NCI-H2196 treated with DMSO at 0.1 percent for 48 hours (cell line): ENCODE measurements at regions not wholly inside any gene's neighbourhood (a gene's known extent, or its start where the extent isn't known, plus 50 kb on each side); places are given as distances from the start of the nearest gene placed in this dataset.

ENCODE experiments used
- DNase-seq: peaks from one replicate; lab custom pipeline; 2025; ENCODE audit not compliant: unreplicated experiment; lab: John Stamatoyannopoulos, UW

- no peak for DNase-seq
These were observed 57.4 kb upstream of the DMRTA1 start for GRCh38 chr9:22389271-22389670.

- no peak for DNase-seq
These were observed 54.1 kb upstream of the DMRTA1 start for GRCh38 chr9:22392523-22392922.

- DNase-seq, result no peak
These were observed 50.9 kb upstream of the DMRTA1 start for GRCh38 chr9:22395687-22396141.
